Transverse colon (tissue), 4 donors: ENCODE measurements at regions not wholly inside any gene's neighbourhood (a gene's known extent, or its start where the extent isn't known, plus 50 kb on each side); places are given as distances from the start of the nearest gene placed in this dataset.

Experiments
- DNase-seq: peaks from one replicate; pipeline ENCODE4 v3.0.0-alpha.2; 2019
- H3K27ac ChIP-seq, 4 donors: fragments of 200-600 bp; sonication (generic); 2 replicates each; pipeline ENCODE4 v1.5.1; 2016 to 2018; ENCODE audit warnings: inconsistent platforms in 4 of 4
- H3K27me3 ChIP-seq: fragments of 200-600 bp; sonication (generic); 2 replicates; pipeline ENCODE4 v1.5.1; 2017; ENCODE audit warnings: inconsistent platforms
- H3K36me3 ChIP-seq, 4 donors: fragments of 200-600 bp; sonication (generic); 2 replicates each; pipeline ENCODE4 v1.5.1; 2017 to 2019; ENCODE audit warnings: inconsistent platforms in 4 of 4
- H3K4me1 ChIP-seq, 4 donors: fragments of 200-600 bp; sonication (generic); 2 replicates each; pipeline ENCODE4 v1.5.1; 2017 to 2020; ENCODE audit warnings: inconsistent platforms in 4 of 4
- H3K4me3 ChIP-seq, 4 donors: fragments of 200-600 bp; sonication (generic); 1 replicate in 1 of 4; 2 replicates in 3 of 4; pipeline versions ENCODE4 v1.5.1 to v1.6.1; 2017 to 2019; ENCODE audit warnings: inconsistent platforms in 4 of 4
- H3K9me3 ChIP-seq, 2 donors: fragments of 200-600 bp; sonication (generic); 2 replicates each; pipeline ENCODE4 v1.5.1; 2017 to 2019; ENCODE audit warnings: inconsistent platforms in 2 of 2
- EP300 ChIP-seq: sonication (generic); formaldehyde crosslinking; IDR thresholded peaks from one replicate; pipeline ENCODE4 v1.6.1; 2017; ENCODE audit warnings: antibody characterized with exemption, low read depth
- POLR2A ChIP-seq: fragments of 450-650 bp; IDR thresholded peaks from one replicate; pipeline ENCODE4 v1.6.1; 2016; ENCODE audit warnings: antibody characterized with exemption, mild to moderate bottlenecking, moderate library complexity
- POLR2AphosphoS5 ChIP-seq, 3 donors: sonication (generic); formaldehyde crosslinking; IDR thresholded peaks; one replicate each; pipeline ENCODE4 v1.6.1; 2016; ENCODE audit warnings: antibody characterized with exemption in 3 of 3
- WGBS, 2 donors: methylation state at CpG; one replicate each; pipeline ENCODE4 v1.1.5; 2018; ENCODE audit warnings: low coverage in 1 of 2; 5-methylcytosine and 5-hydroxymethylcytosine counted together
- in situ Hi-C, 4 donors: fragments of 200-750 bp; cut with MboI; loops; one replicate each; pipeline versions ENCODE4 v1.15.0 to v1.15.1; 2017; ENCODE audit warnings: low sequenced_read_pairs in 3 of 4, low pct_ligation_motif_present in 1 of 4, low pct_unique_long_range_greater_than_20kb in 1 of 4
- intact Hi-C: fragments of 100-400 bp; cut with DNase I; formaldehyde crosslinking; loops from one replicate; pipeline ENCODE4 v1.15.1; 2023; ENCODE audit warnings: low total_unique reads
- TF ChIP-seq, protein P1 (sequence below), 5 experiments: fragments of 200-600 bp in 3 of 5; fragments of 450-650 bp in 2 of 5; sonication (generic) in 3 of 5; IDR thresholded peaks; 1 replicate in 2 of 5; 2 replicates in 3 of 5; pipeline ENCODE4 v1.5.1; 2016 to 2017; ENCODE audit warnings: antibody characterized with exemption in 5 of 5, inconsistent platforms in 3 of 5, mild to moderate bottlenecking in 2 of 5, moderate library complexity in 1 of 5

DNA sequence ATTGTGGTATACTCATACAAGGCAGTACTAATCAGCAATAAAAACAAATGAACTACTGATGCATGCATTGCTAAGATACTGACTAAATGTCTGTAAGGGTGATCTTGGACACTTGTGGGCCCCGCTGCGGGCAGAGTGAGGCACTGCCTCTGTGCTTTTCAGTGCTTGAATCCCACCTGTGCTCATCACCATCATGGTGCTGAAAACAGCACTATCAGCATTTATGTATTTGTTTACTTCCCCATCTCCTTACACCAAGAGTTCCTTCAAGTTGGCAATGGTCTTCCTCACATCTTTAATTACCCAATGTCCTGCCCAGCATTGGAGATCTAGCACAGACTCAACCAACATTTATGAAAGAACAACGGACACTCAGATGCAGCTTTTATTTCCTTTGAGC lies 193.7 kb upstream of the RFC3 start:
- Histone ChIP-seq H3K4me3 (no peak overlapping the region), H3K36me3 (no peaks in the 10 kb centered on the region), H3K4me1 (no peaks in the 10 kb centered on the region), H3K27ac (no peak overlapping the region), H3K9me3 (no peaks in the 10 kb centered on the region), H3K27me3 (no peaks in the 10 kb centered on the region)
- no peak for TF ChIP-seq POLR2A
- TF ChIP-seq EP300, result no peak
- TF ChIP-seq, protein P1, sequence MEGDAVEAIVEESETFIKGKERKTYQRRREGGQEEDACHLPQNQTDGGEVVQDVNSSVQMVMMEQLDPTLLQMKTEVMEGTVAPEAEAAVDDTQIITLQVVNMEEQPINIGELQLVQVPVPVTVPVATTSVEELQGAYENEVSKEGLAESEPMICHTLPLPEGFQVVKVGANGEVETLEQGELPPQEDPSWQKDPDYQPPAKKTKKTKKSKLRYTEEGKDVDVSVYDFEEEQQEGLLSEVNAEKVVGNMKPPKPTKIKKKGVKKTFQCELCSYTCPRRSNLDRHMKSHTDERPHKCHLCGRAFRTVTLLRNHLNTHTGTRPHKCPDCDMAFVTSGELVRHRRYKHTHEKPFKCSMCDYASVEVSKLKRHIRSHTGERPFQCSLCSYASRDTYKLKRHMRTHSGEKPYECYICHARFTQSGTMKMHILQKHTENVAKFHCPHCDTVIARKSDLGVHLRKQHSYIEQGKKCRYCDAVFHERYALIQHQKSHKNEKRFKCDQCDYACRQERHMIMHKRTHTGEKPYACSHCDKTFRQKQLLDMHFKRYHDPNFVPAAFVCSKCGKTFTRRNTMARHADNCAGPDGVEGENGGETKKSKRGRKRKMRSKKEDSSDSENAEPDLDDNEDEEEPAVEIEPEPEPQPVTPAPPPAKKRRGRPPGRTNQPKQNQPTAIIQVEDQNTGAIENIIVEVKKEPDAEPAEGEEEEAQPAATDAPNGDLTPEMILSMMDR (IDR thresholded peaks at IDR 0.05), result no peak
- TF ChIP-seq POLR2AphosphoS5 (IDR thresholded peaks at IDR 0.05), result no peak
- in situ Hi-C loops (no loop called here), intact Hi-C loops (no loop called here)
- 92 to 96% methylated on average over 3 of the region's 3 CpGs for WGBS, 2 donors
- no peak for DNase-seq

DNA sequence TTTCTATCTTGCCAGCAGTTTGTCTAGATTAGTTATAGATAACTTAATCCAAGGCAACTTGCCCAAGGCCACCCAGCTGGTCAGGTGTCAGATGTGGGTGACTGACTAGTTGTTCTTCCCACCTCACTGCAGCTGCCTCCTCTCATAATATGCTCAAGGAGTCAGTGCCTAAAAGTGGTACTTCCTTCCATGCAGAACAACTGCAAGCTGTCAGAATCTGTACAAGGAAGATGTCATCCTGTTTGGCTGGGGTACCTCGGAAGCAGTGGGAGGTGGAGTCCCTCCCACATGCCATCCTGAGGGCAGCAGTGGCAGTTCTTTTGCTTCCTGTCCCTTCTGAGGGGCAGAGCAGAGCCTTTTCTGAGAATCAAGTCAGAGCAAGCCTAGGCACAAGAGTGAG lies 193.2 kb upstream of the RFC3 start:
- WGBS, 2 donors, result 44% methylated on average over 1 of the region's 1 CpG; no CpG with 5 or more reads in 1 of the 2 donors
- TF ChIP-seq POLR2AphosphoS5 (IDR thresholded peaks at IDR 0.05), result no peak
- TF ChIP-seq POLR2A, result no peak
- TF ChIP-seq, protein P1 (IDR thresholded peaks at IDR 0.05), result no peak
- TF ChIP-seq EP300, result no peak
- DNase-seq, result no peak
- Histone ChIP-seq H3K27ac (no peak overlapping the region), H3K27me3 (no peaks in the 10 kb centered on the region), H3K4me1 (no peaks in the 10 kb centered on the region), H3K36me3 (no peaks in the 10 kb centered on the region), H3K4me3 (no peak overlapping the region), H3K9me3 (no peaks in the 10 kb centered on the region)
- in situ Hi-C loops (no loop called here), intact Hi-C loops (no loop called here)

DNA sequence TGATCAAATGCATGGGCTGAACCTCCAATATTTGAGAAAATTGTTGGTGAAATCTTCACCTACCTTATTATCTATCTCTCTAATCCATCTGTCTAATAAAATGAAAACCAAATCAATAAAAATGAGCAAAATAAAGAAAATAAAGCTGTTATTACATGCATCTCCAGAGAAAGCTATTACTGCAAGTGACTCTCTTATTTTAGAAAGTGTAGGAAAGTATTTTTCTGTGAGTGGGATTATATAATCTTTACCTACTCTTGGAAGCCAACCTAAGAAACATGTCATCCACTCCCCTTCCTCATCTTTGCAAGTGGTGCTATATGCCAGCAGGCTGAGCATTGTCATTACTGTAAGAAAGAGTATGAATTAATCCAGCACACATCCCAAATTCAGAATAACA lies 191.5 kb upstream of the RFC3 start:
- in situ Hi-C loops, result no loop called here
- TF ChIP-seq EP300 (no peak), POLR2AphosphoS5 (IDR thresholded peaks at IDR 0.05) (no peak), POLR2A (no peak)
- TF ChIP-seq, protein P1 (IDR thresholded peaks at IDR 0.05), result no peak

DNA sequence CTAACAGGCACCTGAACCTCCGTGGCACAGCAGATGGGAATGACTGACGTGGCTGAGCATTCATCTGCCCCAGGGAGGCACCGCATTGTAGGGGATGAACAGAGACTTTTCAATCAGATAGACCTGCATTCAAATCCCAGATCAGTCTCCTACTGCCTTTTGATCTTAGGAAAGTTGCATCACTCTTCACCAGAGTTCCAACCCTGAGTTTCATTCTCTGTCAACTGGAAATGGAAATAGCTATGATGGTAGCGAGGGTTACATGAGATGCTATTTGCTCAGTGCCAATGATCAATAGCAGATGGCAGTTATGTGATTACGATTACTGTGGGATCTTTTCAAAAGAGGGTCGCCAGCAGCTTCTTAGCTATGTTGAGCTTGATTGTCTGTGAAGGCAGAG lies 189.3 kb upstream of the RFC3 start:
- H3K4me1 ChIP-seq, result no peaks in the 10 kb centered on the region
- in situ Hi-C loops, result no loop called here
- no peak for TF ChIP-seq POLR2AphosphoS5 (IDR thresholded peaks at IDR 0.05)

More for the DNA sequence above, 191.5 kb upstream of the RFC3 start:
- no peaks in the 10 kb centered on the region for H3K9me3 ChIP-seq
- H3K27ac ChIP-seq, result no peak overlapping the region
- H3K4me1 ChIP-seq, result no peaks in the 10 kb centered on the region
- no peaks in the 10 kb centered on the region for H3K27me3 ChIP-seq
- DNase-seq, result no peak
- H3K36me3 ChIP-seq, result no peaks in the 10 kb centered on the region
- H3K4me3 ChIP-seq, result no peak overlapping the region
- intact Hi-C loops, result no loop called here

DNA sequence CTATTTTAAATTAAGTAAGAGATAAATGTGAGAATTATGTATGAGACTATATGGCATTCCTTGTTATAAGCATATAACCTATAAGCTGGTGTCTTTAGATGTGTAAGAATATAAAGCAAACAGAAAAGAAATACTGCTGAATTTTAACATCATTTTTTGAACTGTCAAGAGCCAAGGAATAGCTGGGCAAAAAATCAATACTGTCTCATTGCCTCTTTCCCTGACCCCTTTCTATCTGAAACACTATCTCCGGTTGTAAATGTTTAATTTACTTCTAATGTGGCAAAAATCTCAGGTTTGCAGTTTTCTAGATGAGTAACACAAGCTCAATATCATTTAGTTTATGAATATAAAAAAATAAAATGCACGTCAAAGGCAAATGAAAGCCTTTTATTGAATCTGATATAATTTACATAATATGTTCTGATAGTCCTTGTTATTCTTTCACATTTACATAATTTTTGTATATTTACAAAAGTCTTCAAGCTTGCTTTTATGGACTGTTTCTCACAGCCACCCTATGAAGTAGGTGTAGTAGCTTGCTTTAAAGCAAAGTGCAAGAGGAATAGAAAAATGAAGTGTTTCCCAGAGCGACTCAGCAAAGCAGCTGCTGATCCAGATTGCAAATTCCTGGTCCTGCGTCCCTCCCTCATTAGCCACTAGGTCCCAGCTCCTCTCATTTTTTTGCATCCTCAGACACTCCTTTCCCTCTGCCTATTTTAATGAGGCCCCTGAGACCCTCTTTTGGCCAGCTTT lies 188.2 kb upstream of the RFC3 start:
- WGBS, 2 donors, result 85 to 91% methylated on average over 3 to 4 of the region's 4 CpGs
- in situ Hi-C loops, result no loop called here
- Histone ChIP-seq H3K36me3 (no peaks in the 10 kb centered on the region), H3K27me3 (no peaks in the 10 kb centered on the region), H3K27ac (no peak overlapping the region), H3K4me3 (no peak overlapping the region), H3K9me3 (no peaks in the 10 kb centered on the region), H3K4me1 (no peaks in the 10 kb centered on the region)
- no peak for DNase-seq
- intact Hi-C loops, result no loop called here
- TF ChIP-seq EP300 (no peak), POLR2AphosphoS5 (IDR thresholded peaks at IDR 0.05) (no peak), POLR2A (no peak)
- TF ChIP-seq, protein P1 (IDR thresholded peaks at IDR 0.05), result no peak

More for the DNA sequence above, 189.3 kb upstream of the RFC3 start:
- Histone ChIP-seq H3K9me3 (no peaks in the 10 kb centered on the region), H3K27me3 (no peaks in the 10 kb centered on the region), H3K36me3 (no peaks in the 10 kb centered on the region), H3K27ac (no peak overlapping the region), H3K4me3 (no peak overlapping the region)
- DNase-seq, result no peak
- WGBS, 2 donors, result 92 to 100% methylated on average over 1 to 6 of the region's 6 CpGs
- intact Hi-C loops, result no loop called here
